Activated naive CD4-positive, alpha-beta T cell treated with anti-CD3 and anti-CD28 coated beads for 36 hours (primary cell): ENCODE measurements at regions not wholly inside any gene's neighbourhood (a gene's known extent, or its start where the extent isn't known, plus 50 kb on each side); places are given as distances from the start of the nearest gene placed in this dataset.
A peak's percentile ranks its signal among the peaks of the same experiment; 100 is the strongest.

Source experiments
- CTCF ChIA-PET: fragments of 350-600 bp; sonication (Branson Sonifier 250); formaldehyde crosslinking; loops from one replicate; lab custom pipeline; 2021; ENCODE audit warnings: antibody characterized with exemption; lab: Charles Lee
- DNase-seq: peaks from one replicate; pipeline ENCODE4 v3.0.0-alpha.2; 2020
- H3K27ac Mint-ChIP-seq: one replicate; pipeline ENCODE4 v1.8.0; 2021; ENCODE audit warnings: mild to moderate bottlenecking, mixed read lengths
- H3K27me3 Mint-ChIP-seq: one replicate; pipeline ENCODE4 v1.8.0; 2021; ENCODE audit warnings: low read depth, mixed read lengths
- H3K36me3 Mint-ChIP-seq: one replicate; pipeline ENCODE4 v1.8.0; 2021; ENCODE audit warnings: low read depth, mixed read lengths
- H3K4me1 Mint-ChIP-seq: one replicate; pipeline ENCODE4 v1.8.0; 2021; ENCODE audit warnings: low read depth, mixed read lengths
- H3K4me3 Mint-ChIP-seq: one replicate; pipeline ENCODE4 v1.8.0; 2021; ENCODE audit warnings: mild to moderate bottlenecking, moderate library complexity, mixed read lengths
- H3K9me3 Mint-ChIP-seq: one replicate; pipeline ENCODE4 v1.8.0; 2021; ENCODE audit warnings: mixed read lengths
- intact Hi-C: fragments of 100-400 bp; cut with micrococcal nuclease; formaldehyde crosslinking; loops from one replicate; pipeline ENCODE4 v1.15.1; 2023

- Mint-ChIP-seq H3K4me1 (peaks cover 16% of the 10 kb centered on the region), H3K4me3 (no peak overlapping the region), H3K27ac (no peak overlapping the region), H3K9me3 (no peaks in the 10 kb centered on the region), H3K36me3 (no peaks in the 10 kb centered on the region), H3K27me3 (peaks cover 7% of the 10 kb centered on the region)
- DNase-seq, result no peak
- intact Hi-C loops, result loop anchor here (5.0 kb wide), 3 partner anchors 78 to 1027 kb away; no protein-coding TSS in a partner anchor
- CTCF ChIA-PET, result no interaction called here
Measured at GRCh38 chr17:69605571-69605970, 191.1 kb downstream of the MAP2K6 start.

GRCh38 chr17:69606142-69606800 lies 191.8 kb downstream of the MAP2K6 start:
- intact Hi-C loops, result loop anchor here (2.0 to 5.0 kb wide), 5 partner anchors 37 to 1026 kb away; no protein-coding TSS in a partner anchor
- Mint-ChIP-seq H3K4me3 (no peak overlapping the region), H3K27ac (no peak overlapping the region), H3K4me1 (peaks cover 16% of the 10 kb centered on the region), H3K9me3 (no peaks in the 10 kb centered on the region), H3K27me3 (peaks cover 7% of the 10 kb centered on the region), H3K36me3 (no peaks in the 10 kb centered on the region)
- peak; percentile 3 for DNase-seq
- CTCF ChIA-PET, result interaction anchor here (0.7 to 1.8 kb wide), 8 partner anchors 8 to 945 kb away, joined by 3 to 4 read pairs (median 3); no protein-coding TSS in a partner anchor

GRCh38 chr17:69607162-69607834 lies 192.8 kb downstream of the MAP2K6 start:
- H3K4me1 Mint-ChIP-seq, result peaks cover 14% of the 10 kb centered on the region
- peaks cover 7% of the 10 kb centered on the region for H3K27me3 Mint-ChIP-seq
- peak; percentile 78 for DNase-seq
- H3K9me3 Mint-ChIP-seq, result no peaks in the 10 kb centered on the region
- H3K36me3 Mint-ChIP-seq, result no peaks in the 10 kb centered on the region
- H3K4me3 Mint-ChIP-seq, result no peak overlapping the region
- intact Hi-C loops, result loop anchor here (1.0 to 5.0 kb wide), 7 partner anchors 38 to 1025 kb away; no protein-coding TSS in a partner anchor
- H3K27ac Mint-ChIP-seq, result peak overlapping the region; percentile 73
- CTCF ChIA-PET, result interaction anchor here (0.7 to 2.2 kb wide), 12 partner anchors 9 to 946 kb away, joined by 3 to 8 read pairs (median 3); no protein-coding TSS in a partner anchor

GRCh38 chr17:69608141-69608540 lies 193.6 kb downstream of the MAP2K6 start:
- CTCF ChIA-PET, result interaction anchor here (0.7 to 2.3 kb wide), 7 partner anchors 8 to 281 kb away, joined by 3 to 9 read pairs (median 3); no protein-coding TSS in a partner anchor
- intact Hi-C loops, result loop anchor here (5.0 kb wide), 3 partner anchors 81 to 1024 kb away; no protein-coding TSS in a partner anchor
- no peaks in the 10 kb centered on the region for H3K36me3 Mint-ChIP-seq
- DNase-seq, result no peak
- no peak overlapping the region for H3K4me3 Mint-ChIP-seq
- H3K9me3 Mint-ChIP-seq, result no peaks in the 10 kb centered on the region
- no peak overlapping the region for H3K27ac Mint-ChIP-seq
- H3K4me1 Mint-ChIP-seq, result peaks cover 6% of the 10 kb centered on the region
- peaks cover 7% of the 10 kb centered on the region for H3K27me3 Mint-ChIP-seq

GRCh38 chr17:69608808-69609472 lies 194.4 kb downstream of the MAP2K6 start:
- no peaks in the 10 kb centered on the region for H3K36me3 Mint-ChIP-seq
- H3K4me3 Mint-ChIP-seq, result no peak overlapping the region
- CTCF ChIA-PET, result interaction anchor here (0.5 to 2.3 kb wide), 10 partner anchors 9 to 1215 kb away, joined by 3 to 9 read pairs (median 4); no protein-coding TSS in a partner anchor
- H3K27me3 Mint-ChIP-seq, result peaks cover 7% of the 10 kb centered on the region
- intact Hi-C loops, result loop anchor here (5.0 kb wide), 3 partner anchors 82 to 1023 kb away; no protein-coding TSS in a partner anchor
- no peak overlapping the region for H3K27ac Mint-ChIP-seq
- DNase-seq, result no peak
- H3K4me1 Mint-ChIP-seq, result peaks cover 5% of the 10 kb centered on the region
- H3K9me3 Mint-ChIP-seq, result no peaks in the 10 kb centered on the region

- intact Hi-C loops, result loop anchor here (5.0 kb wide), 3 partner anchors 82 to 1023 kb away; no protein-coding TSS in a partner anchor
- Mint-ChIP-seq H3K27ac (no peak overlapping the region), H3K27me3 (peaks cover 7% of the 10 kb centered on the region), H3K36me3 (no peaks in the 10 kb centered on the region), H3K4me3 (no peak overlapping the region), H3K9me3 (no peaks in the 10 kb centered on the region), H3K4me1 (peaks cover 5% of the 10 kb centered on the region)
- CTCF ChIA-PET, result interaction anchor here (0.5 to 2.3 kb wide), 9 partner anchors 9 to 1214 kb away, joined by 3 to 9 read pairs (median 4); no protein-coding TSS in a partner anchor
- peak; percentile 20 for DNase-seq
Measured at GRCh38 chr17:69609473-69610305, 195.2 kb downstream of the MAP2K6 start.

GRCh38 chr17:69620363-69620762 lies 205.9 kb downstream of the MAP2K6 start:
- DNase-seq, result no peak
- Mint-ChIP-seq H3K9me3 (no peaks in the 10 kb centered on the region), H3K4me3 (no peak overlapping the region), H3K36me3 (no peaks in the 10 kb centered on the region), H3K27ac (no peak overlapping the region), H3K4me1 (no peaks in the 10 kb centered on the region), H3K27me3 (peaks cover 9% of the 10 kb centered on the region)
- intact Hi-C loops, result no loop called here
- CTCF ChIA-PET, result no interaction called here

GRCh38 chr17:69625474-69625873 lies 211.0 kb downstream of the MAP2K6 start:
- Mint-ChIP-seq H3K9me3 (no peaks in the 10 kb centered on the region), H3K36me3 (no peaks in the 10 kb centered on the region), H3K4me3 (no peak overlapping the region), H3K27me3 (peaks cover 9% of the 10 kb centered on the region), H3K27ac (no peak overlapping the region), H3K4me1 (no peaks in the 10 kb centered on the region)
- DNase-seq, result no peak
- intact Hi-C loops, result no loop called here
- CTCF ChIA-PET, result no interaction called here

- DNase-seq, result no peak
- no peak overlapping the region for H3K27ac Mint-ChIP-seq
- no peak overlapping the region for H3K4me3 Mint-ChIP-seq
- H3K36me3 Mint-ChIP-seq, result peaks cover 1% of the 10 kb centered on the region
- H3K4me1 Mint-ChIP-seq, result no peaks in the 10 kb centered on the region
- H3K27me3 Mint-ChIP-seq, result no peaks in the 10 kb centered on the region
- intact Hi-C loops, result no loop called here
- H3K9me3 Mint-ChIP-seq, result peaks cover 6% of the 10 kb centered on the region
- CTCF ChIA-PET, result no interaction called here
Measured at GRCh38 chr17:69630056-69630635, 215.6 kb downstream of the MAP2K6 start.

- CTCF ChIA-PET, result no interaction called here
- no peak overlapping the region for H3K27ac Mint-ChIP-seq
- H3K27me3 Mint-ChIP-seq, result no peaks in the 10 kb centered on the region
- H3K9me3 Mint-ChIP-seq, result peaks cover 6% of the 10 kb centered on the region
- peaks cover 1% of the 10 kb centered on the region for H3K36me3 Mint-ChIP-seq
- H3K4me3 Mint-ChIP-seq, result no peak overlapping the region
- intact Hi-C loops, result no loop called here
- no peaks in the 10 kb centered on the region for H3K4me1 Mint-ChIP-seq
- no peak for DNase-seq
Measured at GRCh38 chr17:69634844-69635243, 220.3 kb downstream of the MAP2K6 start.

- no peak for DNase-seq
- intact Hi-C loops, result no loop called here
- Mint-ChIP-seq H3K4me1 (no peaks in the 10 kb centered on the region), H3K4me3 (no peak overlapping the region), H3K27ac (no peak overlapping the region), H3K9me3 (no peaks in the 10 kb centered on the region), H3K36me3 (peaks cover 1% of the 10 kb centered on the region), H3K27me3 (no peaks in the 10 kb centered on the region)
- CTCF ChIA-PET, result interaction anchor here (0.6 kb wide), 3 partner anchors 33 to 548 kb away, joined by 3 to 5 read pairs (median 3); no protein-coding TSS in a partner anchor
Measured at GRCh38 chr17:69637446-69638156, 223.1 kb downstream of the MAP2K6 start.
